ENCODE measurements at regions not wholly inside any gene's neighbourhood (a gene's known extent, or its start where the extent isn't known, plus 50 kb on each side); places are given as distances from the start of the nearest gene placed in this dataset.

DNA sequence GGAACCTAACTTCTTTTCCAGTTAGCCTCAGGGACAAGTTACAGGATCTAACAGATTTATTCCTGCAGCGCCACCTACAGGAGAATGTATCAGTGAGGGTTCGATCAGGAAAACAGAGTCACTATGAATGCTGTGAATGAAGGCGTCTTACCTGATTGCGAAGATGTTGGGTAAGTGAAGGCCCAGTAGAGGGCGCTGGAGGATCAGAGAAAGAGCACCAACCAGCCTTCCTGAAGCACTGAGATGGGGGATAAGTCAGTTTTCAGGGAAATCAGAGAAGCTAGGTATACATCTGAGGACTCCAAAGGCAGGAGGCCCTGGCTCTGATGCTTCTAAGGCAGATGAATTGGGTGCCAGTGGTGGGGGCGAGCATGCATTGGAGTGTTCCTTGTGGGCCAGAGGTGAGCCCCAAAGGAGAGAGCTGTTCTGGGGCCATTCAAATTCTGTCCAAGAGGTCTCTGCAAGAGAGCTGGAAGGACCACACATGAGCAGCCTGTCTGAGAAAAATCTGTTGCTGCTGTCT is 169.9 kb upstream of the AADAT start (continued):
- TF ChIP-seq, protein P1, sequence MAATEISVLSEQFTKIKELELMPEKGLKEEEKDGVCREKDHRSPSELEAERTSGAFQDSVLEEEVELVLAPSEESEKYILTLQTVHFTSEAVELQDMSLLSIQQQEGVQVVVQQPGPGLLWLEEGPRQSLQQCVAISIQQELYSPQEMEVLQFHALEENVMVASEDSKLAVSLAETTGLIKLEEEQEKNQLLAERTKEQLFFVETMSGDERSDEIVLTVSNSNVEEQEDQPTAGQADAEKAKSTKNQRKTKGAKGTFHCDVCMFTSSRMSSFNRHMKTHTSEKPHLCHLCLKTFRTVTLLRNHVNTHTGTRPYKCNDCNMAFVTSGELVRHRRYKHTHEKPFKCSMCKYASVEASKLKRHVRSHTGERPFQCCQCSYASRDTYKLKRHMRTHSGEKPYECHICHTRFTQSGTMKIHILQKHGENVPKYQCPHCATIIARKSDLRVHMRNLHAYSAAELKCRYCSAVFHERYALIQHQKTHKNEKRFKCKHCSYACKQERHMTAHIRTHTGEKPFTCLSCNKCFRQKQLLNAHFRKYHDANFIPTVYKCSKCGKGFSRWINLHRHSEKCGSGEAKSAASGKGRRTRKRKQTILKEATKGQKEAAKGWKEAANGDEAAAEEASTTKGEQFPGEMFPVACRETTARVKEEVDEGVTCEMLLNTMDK (IDR thresholded peaks at IDR 0.05; ENCODE audit: borderline replicate concordance, insufficient read depth, low read depth, low read length, poor library complexity, severe bottlenecking), result peak; percentile 16
- TF ChIP-seq SMC3 (conservative IDR thresholded peaks at IDR 0.05; ENCODE audit: insufficient read depth, low read depth, low read length) (peak; percentile 36), ARID2 (IDR thresholded peaks at IDR 0.05) (0 out of 2 replicates have a peak, but pooled peaks have one; percentile 40), C11orf30 (IDR thresholded peaks at IDR 0.05; ENCODE audit: low read depth) (no peak), SIN3A (IDR thresholded peaks at IDR 0.05; ENCODE audit: borderline replicate concordance in 2 of 2, control insufficient read depth in 1 of 2, low read depth in 2 of 2, low read length in 2 of 2) (no peak), ELF2 (CRISPR knock-in tag; IDR thresholded peaks at IDR 0.05) (no peak), FOXK1 (CRISPR knock-in tag; IDR thresholded peaks at IDR 0.05; ENCODE audit: borderline replicate concordance) (no peak), CC2D1A (IDR thresholded peaks at IDR 0.05) (no peak), ZNF274 (IDR thresholded peaks at IDR 0.05; ENCODE audit: borderline replicate concordance, low read depth, low read length) (no peak), PYGO2 (tag; IDR thresholded peaks at IDR 0.05) (no peak), CBX5 (IDR thresholded peaks at IDR 0.05; ENCODE audit: borderline replicate concordance, low read depth) (no peak; the same call in 1 of the 2 replicates), RAD21 (CRISPR knock-in tag; conservative IDR thresholded peaks at IDR 0.05 in 1 of 2, IDR thresholded peaks at IDR 0.05 in 1 of 2) (peak; percentile 66 to 67)
- TF ChIP-seq, protein P2, sequence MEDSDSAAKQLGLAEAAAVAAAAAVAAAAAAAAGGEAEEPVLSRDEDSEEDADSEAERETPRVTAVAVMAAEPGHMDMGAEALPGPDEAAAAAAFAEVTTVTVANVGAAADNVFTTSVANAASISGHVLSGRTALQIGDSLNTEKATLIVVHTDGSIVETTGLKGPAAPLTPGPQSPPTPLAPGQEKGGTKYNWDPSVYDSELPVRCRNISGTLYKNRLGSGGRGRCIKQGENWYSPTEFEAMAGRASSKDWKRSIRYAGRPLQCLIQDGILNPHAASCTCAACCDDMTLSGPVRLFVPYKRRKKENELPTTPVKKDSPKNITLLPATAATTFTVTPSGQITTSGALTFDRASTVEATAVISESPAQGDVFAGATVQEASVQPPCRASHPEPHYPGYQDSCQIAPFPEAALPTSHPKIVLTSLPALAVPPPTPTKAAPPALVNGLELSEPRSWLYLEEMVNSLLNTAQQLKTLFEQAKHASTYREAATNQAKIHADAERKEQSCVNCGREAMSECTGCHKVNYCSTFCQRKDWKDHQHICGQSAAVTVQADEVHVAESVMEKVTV (CRISPR knock-in tag; IDR thresholded peaks at IDR 0.05), result peak; percentile 50; the same call in 1 of the 2 replicates
- TF ChIP-seq, protein P3, sequence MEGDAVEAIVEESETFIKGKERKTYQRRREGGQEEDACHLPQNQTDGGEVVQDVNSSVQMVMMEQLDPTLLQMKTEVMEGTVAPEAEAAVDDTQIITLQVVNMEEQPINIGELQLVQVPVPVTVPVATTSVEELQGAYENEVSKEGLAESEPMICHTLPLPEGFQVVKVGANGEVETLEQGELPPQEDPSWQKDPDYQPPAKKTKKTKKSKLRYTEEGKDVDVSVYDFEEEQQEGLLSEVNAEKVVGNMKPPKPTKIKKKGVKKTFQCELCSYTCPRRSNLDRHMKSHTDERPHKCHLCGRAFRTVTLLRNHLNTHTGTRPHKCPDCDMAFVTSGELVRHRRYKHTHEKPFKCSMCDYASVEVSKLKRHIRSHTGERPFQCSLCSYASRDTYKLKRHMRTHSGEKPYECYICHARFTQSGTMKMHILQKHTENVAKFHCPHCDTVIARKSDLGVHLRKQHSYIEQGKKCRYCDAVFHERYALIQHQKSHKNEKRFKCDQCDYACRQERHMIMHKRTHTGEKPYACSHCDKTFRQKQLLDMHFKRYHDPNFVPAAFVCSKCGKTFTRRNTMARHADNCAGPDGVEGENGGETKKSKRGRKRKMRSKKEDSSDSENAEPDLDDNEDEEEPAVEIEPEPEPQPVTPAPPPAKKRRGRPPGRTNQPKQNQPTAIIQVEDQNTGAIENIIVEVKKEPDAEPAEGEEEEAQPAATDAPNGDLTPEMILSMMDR (IDR thresholded peaks at IDR 0.05 in 2 of 3, conservative IDR thresholded peaks at IDR 0.05 in 1 of 3; ENCODE audit: insufficient read depth in 2 of 3, low read depth in 1 of 3, low read length in 3 of 3), result peak; percentile 74 to 83 (median 82)
- TF ChIP-seq, protein P4, sequence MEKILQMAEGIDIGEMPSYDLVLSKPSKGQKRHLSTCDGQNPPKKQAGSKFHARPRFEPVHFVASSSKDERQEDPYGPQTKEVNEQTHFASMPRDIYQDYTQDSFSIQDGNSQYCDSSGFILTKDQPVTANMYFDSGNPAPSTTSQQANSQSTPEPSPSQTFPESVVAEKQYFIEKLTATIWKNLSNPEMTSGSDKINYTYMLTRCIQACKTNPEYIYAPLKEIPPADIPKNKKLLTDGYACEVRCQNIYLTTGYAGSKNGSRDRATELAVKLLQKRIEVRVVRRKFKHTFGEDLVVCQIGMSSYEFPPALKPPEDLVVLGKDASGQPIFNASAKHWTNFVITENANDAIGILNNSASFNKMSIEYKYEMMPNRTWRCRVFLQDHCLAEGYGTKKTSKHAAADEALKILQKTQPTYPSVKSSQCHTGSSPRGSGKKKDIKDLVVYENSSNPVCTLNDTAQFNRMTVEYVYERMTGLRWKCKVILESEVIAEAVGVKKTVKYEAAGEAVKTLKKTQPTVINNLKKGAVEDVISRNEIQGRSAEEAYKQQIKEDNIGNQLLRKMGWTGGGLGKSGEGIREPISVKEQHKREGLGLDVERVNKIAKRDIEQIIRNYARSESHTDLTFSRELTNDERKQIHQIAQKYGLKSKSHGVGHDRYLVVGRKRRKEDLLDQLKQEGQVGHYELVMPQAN (IDR thresholded peaks at IDR 0.05; ENCODE audit: borderline replicate concordance), result no peak

Data from K562 (cell line).